ENCODE measurements at regions not wholly inside any gene's neighbourhood (a gene's known extent, or its start where the extent isn't known, plus 50 kb on each side); places are given as distances from the start of the nearest gene placed in this dataset.

DNA sequence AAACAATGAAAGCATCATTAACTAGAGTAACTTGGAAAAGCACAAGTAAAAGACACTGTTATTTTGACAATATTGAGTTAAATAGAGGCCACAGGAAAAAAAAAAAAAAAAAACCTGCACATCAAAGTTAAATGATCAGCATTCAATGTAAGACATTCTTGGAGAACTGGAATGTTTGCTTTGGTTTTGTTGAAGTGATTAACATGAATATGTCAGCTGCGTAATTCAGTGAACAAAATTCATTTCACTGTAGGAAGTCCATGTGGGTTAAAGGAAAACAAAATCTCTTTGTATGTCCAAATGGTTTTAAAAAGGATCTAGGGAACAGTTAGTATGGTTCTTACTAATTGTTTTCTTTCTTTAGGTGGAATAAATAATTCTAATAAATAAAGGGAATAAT, 252.8 kb upstream of the CNTN6 start:
- TF ChIP-seq, protein P1, sequence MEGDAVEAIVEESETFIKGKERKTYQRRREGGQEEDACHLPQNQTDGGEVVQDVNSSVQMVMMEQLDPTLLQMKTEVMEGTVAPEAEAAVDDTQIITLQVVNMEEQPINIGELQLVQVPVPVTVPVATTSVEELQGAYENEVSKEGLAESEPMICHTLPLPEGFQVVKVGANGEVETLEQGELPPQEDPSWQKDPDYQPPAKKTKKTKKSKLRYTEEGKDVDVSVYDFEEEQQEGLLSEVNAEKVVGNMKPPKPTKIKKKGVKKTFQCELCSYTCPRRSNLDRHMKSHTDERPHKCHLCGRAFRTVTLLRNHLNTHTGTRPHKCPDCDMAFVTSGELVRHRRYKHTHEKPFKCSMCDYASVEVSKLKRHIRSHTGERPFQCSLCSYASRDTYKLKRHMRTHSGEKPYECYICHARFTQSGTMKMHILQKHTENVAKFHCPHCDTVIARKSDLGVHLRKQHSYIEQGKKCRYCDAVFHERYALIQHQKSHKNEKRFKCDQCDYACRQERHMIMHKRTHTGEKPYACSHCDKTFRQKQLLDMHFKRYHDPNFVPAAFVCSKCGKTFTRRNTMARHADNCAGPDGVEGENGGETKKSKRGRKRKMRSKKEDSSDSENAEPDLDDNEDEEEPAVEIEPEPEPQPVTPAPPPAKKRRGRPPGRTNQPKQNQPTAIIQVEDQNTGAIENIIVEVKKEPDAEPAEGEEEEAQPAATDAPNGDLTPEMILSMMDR (IDR thresholded peaks at IDR 0.05; ENCODE audit: insufficient read depth, low read length), result no peak
- no peak overlapping the region for H3K4me3 ChIP-seq (ENCODE audit: low read depth, low read length)
- DNase-seq (ENCODE audit: low read depth), result no peak

DNA sequence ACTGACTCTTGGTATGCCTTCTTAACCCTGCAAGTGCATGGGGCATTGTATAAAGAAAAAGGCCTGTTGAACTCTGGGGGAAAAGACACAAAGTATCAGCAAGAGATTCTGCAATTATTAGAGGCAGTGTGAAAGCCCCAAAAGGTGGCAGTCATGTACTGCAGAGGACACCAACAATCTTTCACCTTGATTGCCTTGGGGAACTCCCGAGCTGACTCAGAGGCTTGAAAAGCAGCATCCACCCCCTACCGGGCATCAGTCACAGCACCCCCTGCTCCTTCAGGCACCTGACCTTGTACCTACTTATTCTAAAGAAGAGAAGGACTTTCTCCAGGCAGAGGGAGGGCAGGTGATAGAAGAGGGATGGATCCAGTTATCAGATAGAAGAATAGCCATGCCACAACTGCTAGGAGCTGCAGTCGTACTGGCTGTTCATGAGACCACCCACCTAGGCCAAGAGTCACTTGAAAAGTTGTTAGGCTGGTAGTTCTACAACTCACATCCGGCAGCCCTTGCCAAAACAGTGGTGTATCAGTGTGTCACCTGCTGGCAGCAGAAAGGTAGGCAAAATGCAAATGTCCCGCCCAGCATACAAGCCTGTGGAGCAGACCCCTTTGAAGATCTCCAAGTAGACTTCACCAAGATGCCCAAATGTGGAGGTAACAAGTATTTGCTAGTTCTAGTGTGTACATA, 241.6 kb upstream of the CNTN6 start:
- no peak for DNase-seq (ENCODE audit: low read depth)
- H3K4me3 ChIP-seq (ENCODE audit: low read depth, low read length), result no peak overlapping the region
- TF ChIP-seq, protein P1 (IDR thresholded peaks at IDR 0.05; ENCODE audit: insufficient read depth, low read length), result no peak

DNA sequence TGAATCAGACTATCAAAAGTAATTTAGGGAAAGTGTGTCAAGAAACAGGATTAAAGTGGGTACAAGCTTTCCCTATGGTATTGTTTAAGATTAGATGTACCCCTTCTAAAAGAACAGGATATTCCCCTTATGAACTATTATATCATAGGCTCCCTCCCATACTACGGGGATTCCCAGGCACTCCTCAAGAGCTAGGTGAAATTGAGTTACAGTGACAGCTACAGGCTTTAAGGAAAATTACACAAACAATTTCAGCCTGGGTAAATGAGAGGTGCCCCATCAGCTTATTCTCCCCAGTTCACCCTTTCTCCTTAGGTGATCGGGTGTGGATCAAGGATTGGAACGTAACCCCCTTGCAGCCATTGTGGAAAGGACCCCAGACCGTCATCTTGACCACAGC, 240.8 kb upstream of the CNTN6 start:
- H3K4me3 ChIP-seq (ENCODE audit: low read depth, low read length), result no peak overlapping the region
- TF ChIP-seq, protein P1 (IDR thresholded peaks at IDR 0.05; ENCODE audit: insufficient read depth, low read length), result no peak
- no peak for DNase-seq (ENCODE audit: low read depth)

DNA sequence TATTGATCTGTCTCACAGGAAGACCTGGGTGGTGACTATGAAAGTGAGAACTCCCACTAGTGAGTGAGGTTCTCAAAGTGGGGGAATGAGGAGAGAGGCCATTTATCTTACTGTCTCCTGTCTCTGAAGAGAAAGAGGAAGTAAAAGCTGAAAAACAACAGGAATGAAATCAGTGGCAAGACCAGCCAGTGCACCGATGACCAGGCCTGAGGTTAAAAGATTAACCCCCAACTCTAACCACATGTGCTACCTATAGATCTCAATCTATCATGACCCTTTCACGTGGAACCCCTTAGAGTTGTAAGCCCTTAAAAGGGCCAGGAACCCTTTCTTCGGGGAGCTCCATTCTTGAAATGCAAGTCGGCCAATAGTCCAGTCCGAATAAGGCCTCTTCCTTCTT, 239.3 kb upstream of the CNTN6 start:
- TF ChIP-seq, protein P1 (IDR thresholded peaks at IDR 0.05; ENCODE audit: insufficient read depth, low read length), result no peak
- DNase-seq (ENCODE audit: low read depth), result no peak
- H3K4me3 ChIP-seq (ENCODE audit: low read depth, low read length), result no peak overlapping the region

DNA sequence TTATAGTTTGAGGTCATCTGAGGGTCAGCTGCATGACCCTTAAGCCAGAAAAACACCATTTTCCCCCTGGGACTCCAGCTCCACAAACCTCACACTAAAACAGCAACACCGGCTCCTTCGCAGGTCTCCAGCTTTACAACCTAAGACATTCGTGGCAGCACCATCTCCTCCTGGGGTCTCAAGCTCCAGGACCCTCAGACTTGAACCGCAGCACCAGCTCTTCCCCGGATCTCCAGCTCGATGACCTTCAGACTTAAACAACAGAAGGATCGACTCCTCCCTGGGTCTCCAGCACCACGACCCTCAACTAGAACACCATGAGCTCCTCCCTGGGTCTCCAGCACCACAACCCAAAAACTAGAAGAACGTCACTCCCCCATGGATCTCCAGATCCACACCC, 233.7 kb upstream of the CNTN6 start:
- TF ChIP-seq, protein P1 (IDR thresholded peaks at IDR 0.05; ENCODE audit: insufficient read depth, low read length), result no peak

DNA sequence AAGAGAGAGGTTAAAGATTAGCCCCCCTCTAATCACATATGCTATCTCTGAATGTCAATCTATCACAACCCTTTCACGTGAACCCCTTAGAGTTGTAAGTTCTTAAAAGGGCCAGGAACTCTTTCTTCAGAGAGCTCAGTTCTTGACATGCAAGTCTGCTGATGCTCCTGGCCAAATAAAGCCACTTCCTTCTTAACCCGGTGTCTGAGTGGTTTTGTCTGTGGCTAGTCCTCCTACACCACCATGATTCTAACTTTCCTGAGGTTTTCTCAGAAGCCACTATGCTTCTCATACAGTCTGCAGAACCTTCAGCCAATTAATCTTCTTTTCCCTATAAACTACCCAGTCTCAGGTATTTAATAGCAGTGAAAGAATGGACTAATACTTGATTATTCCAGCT, 231.1 kb upstream of the CNTN6 start:
- no peak for DNase-seq (ENCODE audit: low read depth)
- TF ChIP-seq, protein P1 (IDR thresholded peaks at IDR 0.05; ENCODE audit: insufficient read depth, low read length), result no peak
- no peak overlapping the region for H3K4me3 ChIP-seq (ENCODE audit: low read depth, low read length)

More for the DNA sequence above, 233.7 kb upstream of the CNTN6 start:
- no peak for DNase-seq (ENCODE audit: low read depth)
- H3K4me3 ChIP-seq (ENCODE audit: low read depth, low read length), result no peak overlapping the region

DNA sequence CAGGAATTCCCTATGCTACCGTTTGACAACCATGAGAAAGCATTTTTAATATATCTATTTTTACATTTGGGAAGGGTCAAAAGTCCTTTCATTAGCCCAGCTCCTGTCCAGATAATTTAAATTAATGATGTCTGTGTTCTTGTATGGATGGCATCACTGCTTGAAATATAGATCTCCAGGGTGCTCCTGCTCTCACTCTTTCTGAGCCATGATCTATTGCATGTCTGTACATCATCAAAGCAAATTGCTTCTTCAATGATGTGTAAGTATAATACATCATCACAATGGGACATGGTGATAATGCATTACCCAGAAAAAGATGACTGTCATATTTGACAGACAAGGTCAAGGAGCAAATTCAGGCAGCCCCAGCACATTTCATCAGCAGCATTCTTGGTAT, 223.6 kb upstream of the CNTN6 start:
- TF ChIP-seq, protein P1 (IDR thresholded peaks at IDR 0.05; ENCODE audit: insufficient read depth, low read length), result no peak
- no peak for DNase-seq (ENCODE audit: low read depth)
- no peak overlapping the region for H3K4me3 ChIP-seq (ENCODE audit: low read depth, low read length)

Data from fibroblast of the aortic adventitia (primary cell).